ENCODE measurements at regions not wholly inside any gene's neighbourhood (a gene's known extent, or its start where the extent isn't known, plus 50 kb on each side); places are given as distances from the start of the nearest gene placed in this dataset.

DNA sequence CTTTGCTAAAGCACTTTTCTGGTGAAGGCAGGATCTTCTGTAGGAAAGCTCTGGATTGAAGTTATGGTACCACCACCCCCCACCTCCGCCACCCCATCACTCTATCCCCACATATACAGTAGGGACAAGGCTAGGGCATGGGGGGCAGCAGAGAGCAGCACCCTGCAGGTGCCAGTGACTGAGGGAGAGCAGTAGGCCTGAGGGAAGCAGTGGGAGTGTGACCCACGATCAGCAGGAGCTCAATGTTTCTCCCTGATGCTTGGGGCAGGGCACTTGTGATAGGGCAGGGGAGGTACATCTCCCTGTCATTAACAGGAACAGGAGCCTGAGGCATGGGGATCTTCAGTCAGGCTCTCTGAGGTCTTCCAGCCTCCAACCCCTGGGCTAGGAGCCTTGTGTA, 121.6 kb downstream of the ZFP36L2 start:
- no peak for TF ChIP-seq POLR2AphosphoS5 (IDR thresholded peaks at IDR 0.05; ENCODE audit: low read depth)
- TF ChIP-seq, protein P1, sequence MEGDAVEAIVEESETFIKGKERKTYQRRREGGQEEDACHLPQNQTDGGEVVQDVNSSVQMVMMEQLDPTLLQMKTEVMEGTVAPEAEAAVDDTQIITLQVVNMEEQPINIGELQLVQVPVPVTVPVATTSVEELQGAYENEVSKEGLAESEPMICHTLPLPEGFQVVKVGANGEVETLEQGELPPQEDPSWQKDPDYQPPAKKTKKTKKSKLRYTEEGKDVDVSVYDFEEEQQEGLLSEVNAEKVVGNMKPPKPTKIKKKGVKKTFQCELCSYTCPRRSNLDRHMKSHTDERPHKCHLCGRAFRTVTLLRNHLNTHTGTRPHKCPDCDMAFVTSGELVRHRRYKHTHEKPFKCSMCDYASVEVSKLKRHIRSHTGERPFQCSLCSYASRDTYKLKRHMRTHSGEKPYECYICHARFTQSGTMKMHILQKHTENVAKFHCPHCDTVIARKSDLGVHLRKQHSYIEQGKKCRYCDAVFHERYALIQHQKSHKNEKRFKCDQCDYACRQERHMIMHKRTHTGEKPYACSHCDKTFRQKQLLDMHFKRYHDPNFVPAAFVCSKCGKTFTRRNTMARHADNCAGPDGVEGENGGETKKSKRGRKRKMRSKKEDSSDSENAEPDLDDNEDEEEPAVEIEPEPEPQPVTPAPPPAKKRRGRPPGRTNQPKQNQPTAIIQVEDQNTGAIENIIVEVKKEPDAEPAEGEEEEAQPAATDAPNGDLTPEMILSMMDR (conservative IDR thresholded peaks at IDR 0.05; ENCODE audit: low read depth in 2 of 2) = peak in 1 of 2 experiments; percentile 34; a peak in 2 of 4 replicates
- TF ChIP-seq EZH2phosphoT487 (IDR thresholded peaks at IDR 0.05; ENCODE audit: unreplicated experiment) = no peak
- no peak for TF ChIP-seq EZH2 (IDR thresholded peaks at IDR 0.05; ENCODE audit: low read depth, unreplicated experiment)
- TF ChIP-seq, protein P2, sequence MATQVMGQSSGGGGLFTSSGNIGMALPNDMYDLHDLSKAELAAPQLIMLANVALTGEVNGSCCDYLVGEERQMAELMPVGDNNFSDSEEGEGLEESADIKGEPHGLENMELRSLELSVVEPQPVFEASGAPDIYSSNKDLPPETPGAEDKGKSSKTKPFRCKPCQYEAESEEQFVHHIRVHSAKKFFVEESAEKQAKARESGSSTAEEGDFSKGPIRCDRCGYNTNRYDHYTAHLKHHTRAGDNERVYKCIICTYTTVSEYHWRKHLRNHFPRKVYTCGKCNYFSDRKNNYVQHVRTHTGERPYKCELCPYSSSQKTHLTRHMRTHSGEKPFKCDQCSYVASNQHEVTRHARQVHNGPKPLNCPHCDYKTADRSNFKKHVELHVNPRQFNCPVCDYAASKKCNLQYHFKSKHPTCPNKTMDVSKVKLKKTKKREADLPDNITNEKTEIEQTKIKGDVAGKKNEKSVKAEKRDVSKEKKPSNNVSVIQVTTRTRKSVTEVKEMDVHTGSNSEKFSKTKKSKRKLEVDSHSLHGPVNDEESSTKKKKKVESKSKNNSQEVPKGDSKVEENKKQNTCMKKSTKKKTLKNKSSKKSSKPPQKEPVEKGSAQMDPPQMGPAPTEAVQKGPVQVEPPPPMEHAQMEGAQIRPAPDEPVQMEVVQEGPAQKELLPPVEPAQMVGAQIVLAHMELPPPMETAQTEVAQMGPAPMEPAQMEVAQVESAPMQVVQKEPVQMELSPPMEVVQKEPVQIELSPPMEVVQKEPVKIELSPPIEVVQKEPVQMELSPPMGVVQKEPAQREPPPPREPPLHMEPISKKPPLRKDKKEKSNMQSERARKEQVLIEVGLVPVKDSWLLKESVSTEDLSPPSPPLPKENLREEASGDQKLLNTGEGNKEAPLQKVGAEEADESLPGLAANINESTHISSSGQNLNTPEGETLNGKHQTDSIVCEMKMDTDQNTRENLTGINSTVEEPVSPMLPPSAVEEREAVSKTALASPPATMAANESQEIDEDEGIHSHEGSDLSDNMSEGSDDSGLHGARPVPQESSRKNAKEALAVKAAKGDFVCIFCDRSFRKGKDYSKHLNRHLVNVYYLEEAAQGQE (IDR thresholded peaks at IDR 0.05; ENCODE audit: unreplicated experiment) = no peak
- TF ChIP-seq JUNB (IDR thresholded peaks at IDR 0.05; ENCODE audit: unreplicated experiment) = no peak

Data from GM23338 (cell line).